Stimulated activated naive CD4-positive, alpha-beta T cell (primary cell): ENCODE measurements at regions not wholly inside any gene's neighbourhood (a gene's known extent, or its start where the extent isn't known, plus 50 kb on each side); places are given as distances from the start of the nearest gene placed in this dataset.

Source experiments
- DNase-seq, 6 experiments: peaks; one replicate each; lab custom pipeline; 2025; lab: John Stamatoyannopoulos, UW

DNA sequence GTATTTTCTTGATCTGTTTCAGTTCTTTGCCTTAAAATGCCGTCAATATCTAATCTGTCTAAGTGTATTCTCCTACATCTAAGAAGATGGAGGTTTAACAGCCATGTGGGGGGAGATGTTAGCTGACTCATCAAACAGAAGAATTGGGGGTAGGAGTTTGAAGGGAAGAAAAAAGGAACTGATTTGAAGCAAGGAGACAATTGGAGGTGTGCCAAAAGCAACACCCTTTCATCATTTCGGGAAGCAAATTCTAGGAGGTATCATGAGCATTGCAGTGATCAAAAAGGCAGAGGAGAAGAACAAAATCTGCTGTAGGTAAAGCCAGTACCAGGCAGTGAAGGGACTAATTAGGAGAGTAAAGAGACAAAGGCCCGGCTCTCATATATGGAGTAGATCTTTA is 337.3 kb upstream of the TBC1D5 start:
- DNase-seq = no peak

DNA sequence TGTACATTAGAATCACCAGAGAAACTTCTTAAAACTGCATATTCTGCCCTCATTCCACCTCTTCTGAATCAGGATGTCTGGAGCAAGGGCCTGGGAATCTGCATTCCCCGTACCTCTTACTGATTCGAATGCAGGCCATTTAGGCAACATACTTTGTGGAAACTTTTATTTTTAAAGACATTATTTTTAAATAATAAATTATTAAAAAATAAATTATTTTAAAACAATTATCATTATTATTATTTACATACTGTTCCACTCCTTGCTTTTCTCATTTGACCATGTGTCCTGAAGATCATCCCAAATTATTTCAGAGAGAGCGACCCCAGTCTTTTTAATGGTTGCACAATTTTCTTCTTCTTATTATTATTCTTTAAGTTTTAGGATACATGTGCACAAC is 336.6 kb upstream of the TBC1D5 start:
- DNase-seq = no peak

DNA sequence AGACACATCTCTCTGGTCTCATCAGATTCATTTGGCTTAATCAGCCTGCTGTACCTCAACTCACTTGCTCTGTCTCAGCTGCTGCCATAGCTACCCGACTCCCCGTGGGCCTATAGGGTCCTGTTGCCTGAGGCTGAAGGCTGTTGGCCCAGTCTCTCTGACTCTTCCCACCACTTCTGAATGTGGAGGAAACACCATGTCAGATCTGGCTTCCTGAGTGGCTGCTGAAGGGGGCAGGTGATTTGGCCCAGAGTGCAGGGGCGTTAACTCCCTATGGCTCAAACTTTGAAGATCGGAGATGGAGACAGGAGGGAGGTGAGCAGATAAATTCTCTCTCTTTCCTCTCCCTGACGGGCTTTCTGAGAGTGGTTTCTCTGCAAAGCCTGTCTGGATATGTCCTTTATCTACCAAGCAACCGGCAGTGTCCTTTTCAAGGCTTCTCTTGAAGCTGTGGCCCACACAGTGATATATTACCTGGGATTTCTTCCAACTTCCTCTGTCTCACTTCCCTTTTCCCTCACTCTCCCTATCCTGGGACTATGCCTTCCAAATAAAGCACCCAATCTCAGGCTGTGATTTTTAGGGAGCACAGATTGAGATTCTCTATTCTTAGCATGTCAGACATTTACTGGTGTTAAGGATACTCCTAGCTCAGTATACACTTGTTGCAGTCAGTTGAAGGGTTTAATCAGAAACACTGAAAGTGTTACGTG is 334.9 kb upstream of the TBC1D5 start:
- no peak for DNase-seq

DNA sequence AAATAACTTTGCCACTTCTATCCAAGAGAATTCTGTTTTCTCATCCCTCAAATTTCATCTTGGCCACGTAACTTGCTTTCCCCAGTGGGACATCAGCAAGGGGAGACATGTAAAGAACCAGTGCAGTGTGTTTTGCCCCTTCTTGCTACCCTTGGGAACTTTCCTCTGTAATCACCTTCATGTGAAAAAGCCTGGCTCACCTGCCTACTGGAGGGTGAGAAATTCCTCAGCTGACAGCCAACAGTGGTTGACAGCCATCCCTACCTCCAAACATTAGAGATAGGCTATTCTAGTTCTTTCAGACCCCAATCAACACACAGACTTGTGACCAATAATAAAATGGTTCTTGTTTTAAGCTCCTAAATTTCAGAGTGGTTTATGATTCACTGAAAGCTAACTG is 333.9 kb upstream of the TBC1D5 start:
- no peak for DNase-seq

- no peak for DNase-seq
These were observed 333.4 kb upstream of the TBC1D5 start for GRCh38 chr3:18075799-18076198.

DNA sequence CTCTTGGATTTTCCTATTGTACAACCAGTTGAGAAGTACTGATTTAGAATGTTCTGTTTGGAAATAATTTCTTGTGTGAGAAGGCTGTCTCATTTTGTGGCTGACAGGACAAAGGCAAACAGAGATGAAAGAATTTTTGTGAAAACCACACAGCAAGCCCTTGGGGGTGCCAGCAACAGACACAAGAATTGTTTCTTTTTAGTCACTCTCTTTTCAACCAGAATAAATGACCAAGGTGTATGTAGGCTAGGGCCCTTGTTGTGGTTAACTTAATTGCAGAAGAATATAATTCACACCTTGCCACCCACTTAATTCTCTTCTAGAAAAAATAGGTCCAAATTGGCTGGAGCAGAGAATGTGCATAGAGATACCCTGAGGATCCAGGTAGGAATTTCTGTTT is 329.4 kb upstream of the TBC1D5 start:
- DNase-seq = no peak

DNA sequence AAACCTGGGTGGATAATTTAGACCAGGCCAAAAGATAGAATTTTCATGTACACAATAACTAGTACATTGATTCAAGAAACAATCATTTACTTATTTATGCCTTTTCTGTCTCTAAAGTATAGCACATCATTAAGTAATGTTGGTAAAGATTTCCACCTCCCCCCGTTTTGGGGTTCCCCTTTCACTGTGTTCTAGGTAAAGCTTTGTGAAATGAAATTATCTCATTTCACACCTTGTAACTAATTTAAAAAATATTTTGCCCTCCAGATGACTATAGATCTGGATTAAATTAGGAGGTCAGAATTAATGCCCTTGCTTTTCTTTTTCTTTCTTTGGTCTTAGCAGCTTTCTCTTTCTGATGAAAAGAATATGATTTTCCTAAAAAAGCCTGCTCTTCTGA is 328.5 kb upstream of the TBC1D5 start:
- no peak for DNase-seq

- no peak for DNase-seq
These were observed 327.8 kb upstream of the TBC1D5 start for GRCh38 chr3:18070231-18070630.

DNA sequence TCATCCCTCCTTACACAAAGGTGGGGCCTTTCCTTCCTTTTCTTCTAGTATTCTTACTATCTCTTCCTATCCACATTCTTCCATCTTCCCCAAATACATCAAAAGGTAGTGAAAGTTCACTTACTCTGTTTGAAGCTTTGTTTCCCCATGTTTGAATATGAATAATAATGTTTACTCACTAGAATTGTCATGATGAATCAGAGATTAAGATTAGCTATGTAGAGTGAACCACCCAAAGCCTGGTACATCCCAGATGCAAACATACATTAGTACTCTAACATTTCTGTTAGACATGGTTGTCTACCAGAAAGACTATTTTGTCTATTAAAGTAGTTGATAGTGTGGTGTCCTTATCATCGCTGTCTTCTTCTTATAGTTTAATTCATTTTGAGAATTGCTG is 327.1 kb upstream of the TBC1D5 start:
- DNase-seq = no peak

- no peak for DNase-seq
These were observed 324.6 kb upstream of the TBC1D5 start for GRCh38 chr3:18066899-18067582.

DNA sequence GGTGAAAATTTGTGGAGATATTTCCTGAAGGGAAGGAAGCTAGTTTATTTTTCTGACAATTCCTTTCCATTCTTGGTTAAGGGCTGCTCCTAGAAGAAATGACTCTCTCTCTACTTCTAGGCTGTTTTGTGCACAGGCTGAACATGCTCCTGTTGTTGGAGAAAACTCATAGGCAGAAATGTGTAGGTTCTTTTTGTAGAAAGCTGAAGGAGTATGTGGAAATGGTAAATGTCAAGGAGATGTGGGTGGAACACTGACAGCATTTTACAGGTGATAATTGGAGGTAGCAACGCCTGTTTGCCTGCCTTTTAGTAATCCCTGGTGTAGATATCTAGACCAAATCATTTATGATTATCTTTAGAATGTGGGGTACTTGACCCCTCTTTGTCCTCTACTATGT is 322.2 kb upstream of the TBC1D5 start:
- DNase-seq = no peak

DNA sequence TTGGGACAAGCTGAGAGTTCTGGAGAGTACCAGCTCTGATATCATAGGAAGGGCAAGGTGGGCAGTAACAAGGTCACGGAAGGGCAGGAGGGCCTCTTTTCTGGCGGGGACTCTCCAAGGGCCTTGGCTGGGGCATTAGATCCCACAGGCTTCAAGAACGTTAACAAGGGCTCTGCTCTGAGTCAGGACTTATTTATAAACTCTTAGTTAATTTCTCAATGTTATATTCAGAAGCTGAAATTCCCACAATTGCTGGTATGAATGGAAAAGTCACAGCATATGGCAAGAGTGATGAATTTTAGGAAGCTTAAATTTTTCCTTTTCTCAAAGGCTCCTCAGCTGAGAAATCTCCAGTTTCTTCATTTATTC is 320.2 kb upstream of the TBC1D5 start:
- no peak for DNase-seq

DNA sequence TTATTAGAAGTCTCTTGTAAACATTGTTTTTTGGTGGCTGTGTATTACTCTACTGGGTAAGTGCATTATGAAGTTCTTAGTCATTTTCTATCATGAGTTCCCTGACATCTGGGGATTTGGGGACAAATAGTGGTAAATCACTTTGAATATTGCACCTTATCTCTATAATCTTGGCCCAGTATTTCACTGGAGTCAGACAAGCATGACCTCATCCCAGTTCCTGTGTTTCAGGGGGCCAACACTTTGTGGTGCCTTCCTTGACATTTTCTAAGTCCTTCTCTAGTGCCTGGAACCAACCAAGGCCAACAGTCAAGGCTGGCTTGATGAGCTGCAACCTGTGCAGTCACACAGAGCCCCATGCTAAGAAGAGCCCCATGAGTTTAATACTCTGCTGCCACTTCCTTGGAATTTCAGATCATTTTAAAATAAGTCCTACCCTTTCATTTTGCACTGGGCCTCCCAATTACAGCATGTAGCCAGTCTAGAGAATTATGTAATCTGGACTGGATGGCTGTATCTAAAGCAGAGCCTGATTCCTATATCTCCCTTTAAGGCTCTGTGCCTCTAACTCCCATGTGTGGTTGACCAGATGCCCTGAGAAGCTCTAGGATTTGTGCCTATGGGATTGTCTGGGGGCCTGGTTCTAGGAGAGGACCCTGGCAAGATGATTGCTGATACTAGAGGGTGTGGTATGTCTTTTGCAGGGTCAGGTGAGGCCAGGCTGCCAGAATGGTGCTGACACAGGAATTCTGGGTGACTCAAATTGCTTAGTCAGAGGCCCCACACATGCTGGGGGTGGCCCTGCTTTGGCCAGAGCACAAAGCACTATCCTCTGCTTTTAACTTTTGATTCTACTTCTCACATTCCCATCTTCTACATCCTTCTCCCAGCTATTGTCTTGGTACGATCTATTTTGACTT is 319.6 kb upstream of the TBC1D5 start:
- DNase-seq = no peak

GRCh38 chr3:18058666-18059065 is 316.2 kb upstream of the TBC1D5 start:
- DNase-seq = no peak

GRCh38 chr3:18057471-18058091 is 315.1 kb upstream of the TBC1D5 start:
- no peak for DNase-seq

- no peak for DNase-seq
These were observed 312.2 kb upstream of the TBC1D5 start for GRCh38 chr3:18054625-18055024.

DNA sequence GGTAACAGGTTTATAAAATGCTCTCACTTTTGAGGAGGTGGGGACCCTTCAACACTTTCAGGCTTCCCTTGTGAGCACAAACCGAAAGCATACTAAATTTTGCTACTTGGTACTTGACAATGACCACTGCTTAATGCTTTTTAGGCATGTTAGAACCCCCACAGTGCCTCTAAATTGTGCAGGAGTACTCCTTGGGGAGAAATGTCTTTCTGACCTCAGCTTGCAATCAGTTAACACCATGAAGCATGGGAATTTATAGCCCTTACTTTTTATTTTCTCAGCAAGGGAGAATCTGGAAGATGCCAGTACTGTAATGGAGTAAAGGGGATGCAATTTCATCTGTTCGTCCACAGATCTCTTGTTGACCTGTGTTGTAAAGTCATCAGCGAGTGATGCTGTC is 308.9 kb upstream of the TBC1D5 start:
- DNase-seq = no peak

GRCh38 chr3:18049096-18049495 is 306.7 kb upstream of the TBC1D5 start:
- DNase-seq = no peak

GRCh38 chr3:18047052-18047451 is 304.6 kb upstream of the TBC1D5 start:
- no peak for DNase-seq

DNA sequence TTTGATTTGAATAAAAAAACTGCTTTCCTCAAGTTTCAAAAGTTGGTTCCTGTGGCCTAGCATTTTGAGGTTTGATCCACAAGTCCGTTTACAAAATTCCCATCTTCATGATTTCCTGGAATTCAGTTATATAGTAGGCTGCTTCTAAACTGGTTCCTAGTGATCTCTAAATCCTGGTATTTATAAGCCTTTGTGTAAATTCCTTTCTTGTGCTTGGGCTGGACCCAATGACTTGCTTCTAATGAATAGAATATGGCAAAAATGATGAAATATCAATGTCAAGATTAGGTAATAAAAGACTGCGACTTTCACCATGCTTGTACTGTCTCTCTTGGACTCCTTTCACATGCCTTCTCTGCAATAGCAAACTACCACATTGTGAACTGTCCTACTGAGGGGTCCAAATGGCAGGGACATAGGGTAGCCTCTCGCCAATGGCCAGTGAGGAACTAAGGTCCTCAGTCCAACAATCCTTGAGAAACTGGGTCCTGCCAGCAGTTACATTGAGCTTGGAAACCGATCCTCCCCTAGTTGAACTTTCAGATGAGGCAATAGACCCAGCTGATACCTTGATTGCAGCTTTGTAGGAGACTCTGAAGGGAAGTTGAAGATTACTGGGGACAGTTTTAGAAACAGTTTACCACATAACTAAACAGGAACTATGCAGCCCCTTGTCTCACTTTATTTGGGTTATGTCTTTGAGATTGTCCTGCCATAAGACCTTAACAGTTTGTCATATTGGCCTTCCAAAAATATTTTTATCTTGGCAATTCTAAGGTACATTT is 303.9 kb upstream of the TBC1D5 start:
- no peak for DNase-seq

GRCh38 chr3:18044971-18045880 is 302.8 kb upstream of the TBC1D5 start:
- no peak for DNase-seq
